ENCODE measurements at regions not wholly inside any gene's neighbourhood (a gene's known extent, or its start where the extent isn't known, plus 50 kb on each side); places are given as distances from the start of the nearest gene placed in this dataset.

GRCh38 chr18:10035281-10035991 lies 121.6 kb downstream of the VAPA start:
- no peak for DNase-seq

DNA sequence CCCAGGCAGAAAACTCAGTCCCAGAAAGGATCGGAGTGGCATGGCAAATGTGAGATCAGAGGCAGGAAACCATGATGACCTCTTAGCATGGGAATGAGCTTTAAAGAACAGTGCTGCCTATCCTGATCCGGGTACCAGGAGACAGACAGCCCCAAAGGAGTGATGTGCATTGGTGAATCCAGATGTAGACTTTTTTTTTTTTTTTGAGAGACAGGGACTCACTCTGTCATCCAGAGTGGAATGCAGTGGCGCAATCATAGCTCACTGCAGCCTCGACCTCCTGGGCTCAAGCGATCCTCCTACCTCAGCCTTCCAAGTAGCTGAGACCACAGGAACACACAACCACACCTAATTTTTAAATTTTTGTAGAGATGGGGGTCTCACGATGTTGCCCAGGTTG lies 122.7 kb downstream of the VAPA start:
- DNase-seq: no peak

- no peak for DNase-seq
Measured at GRCh38 chr18:10037181-10037580, 123.4 kb downstream of the VAPA start.

DNA sequence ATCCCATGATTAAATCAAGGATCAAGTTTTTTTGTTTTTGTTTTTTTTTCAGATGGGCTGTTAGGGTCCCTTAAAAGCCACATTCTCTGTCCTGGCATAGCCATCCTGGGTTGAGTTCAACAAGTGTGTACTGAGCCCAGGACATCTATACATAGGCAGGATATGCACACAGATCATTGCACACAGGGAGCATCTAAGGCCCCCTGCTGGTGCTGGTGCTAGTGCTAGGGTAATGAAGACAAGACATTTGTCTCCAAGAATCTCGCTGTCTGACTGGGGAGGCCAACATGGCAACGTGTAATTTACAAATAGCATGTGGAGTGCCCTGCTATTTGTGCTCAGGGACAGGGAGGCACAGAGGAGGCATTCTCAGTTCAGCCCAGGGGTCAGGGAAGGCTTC lies 124.5 kb downstream of the VAPA start:
- DNase-seq: no peak

GRCh38 chr18:10040287-10041011 lies 126.6 kb downstream of the VAPA start:
- DNase-seq: no peak

- DNase-seq: no peak
Measured at GRCh38 chr18:10041180-10041579, 127.4 kb downstream of the VAPA start.

GRCh38 chr18:10042492-10042891 lies 128.7 kb downstream of the VAPA start:
- DNase-seq: no peak

DNA sequence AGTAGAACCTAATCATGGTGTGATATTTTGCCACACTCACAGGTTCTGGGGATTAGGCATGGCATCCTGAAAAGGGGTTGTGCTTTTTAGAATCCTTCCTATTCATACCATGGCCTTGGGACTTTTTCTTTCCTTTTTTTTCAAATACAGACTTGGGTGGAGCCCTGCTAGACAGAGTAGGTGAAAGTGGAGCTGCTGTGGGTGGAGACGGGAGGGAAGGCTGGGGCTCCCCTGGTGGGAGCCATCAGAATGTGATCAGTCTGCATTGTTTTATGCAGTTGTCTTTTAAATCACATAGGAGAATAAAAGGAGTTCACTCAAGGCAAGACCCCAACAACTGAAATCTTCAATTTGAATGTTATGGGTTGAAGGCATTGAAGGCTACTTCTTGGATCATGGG lies 130.2 kb downstream of the VAPA start:
- DNase-seq: no peak

DNA sequence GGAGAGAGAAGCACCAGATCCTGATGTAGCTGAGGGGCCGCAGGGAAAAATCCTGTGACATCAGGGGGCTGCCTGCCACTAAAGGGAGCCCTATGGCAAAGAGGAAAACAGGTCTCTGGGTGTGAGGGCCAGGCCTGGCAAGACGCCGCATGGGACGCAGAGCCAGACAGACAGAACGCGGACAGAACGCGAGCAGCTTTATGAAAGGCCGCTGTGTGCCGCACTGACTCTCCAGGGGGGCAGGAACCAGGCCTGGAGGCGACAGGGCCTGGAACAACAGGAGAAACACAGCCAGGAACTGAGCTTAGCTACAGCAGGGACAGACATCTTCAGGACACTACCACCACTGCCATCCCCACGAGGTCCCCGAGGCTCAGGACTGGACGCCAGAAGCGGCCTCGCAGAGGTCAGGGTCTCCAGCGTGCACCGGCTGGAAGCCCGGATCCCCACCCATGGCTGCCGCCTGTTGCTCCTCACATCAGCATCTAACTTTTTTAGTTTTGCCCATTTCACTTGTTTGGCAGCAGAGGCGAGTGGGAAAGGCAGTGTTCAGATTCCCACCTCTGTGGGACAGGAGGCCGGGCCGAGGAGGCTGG lies 131.6 kb downstream of the VAPA start:
- no peak for DNase-seq

DNA sequence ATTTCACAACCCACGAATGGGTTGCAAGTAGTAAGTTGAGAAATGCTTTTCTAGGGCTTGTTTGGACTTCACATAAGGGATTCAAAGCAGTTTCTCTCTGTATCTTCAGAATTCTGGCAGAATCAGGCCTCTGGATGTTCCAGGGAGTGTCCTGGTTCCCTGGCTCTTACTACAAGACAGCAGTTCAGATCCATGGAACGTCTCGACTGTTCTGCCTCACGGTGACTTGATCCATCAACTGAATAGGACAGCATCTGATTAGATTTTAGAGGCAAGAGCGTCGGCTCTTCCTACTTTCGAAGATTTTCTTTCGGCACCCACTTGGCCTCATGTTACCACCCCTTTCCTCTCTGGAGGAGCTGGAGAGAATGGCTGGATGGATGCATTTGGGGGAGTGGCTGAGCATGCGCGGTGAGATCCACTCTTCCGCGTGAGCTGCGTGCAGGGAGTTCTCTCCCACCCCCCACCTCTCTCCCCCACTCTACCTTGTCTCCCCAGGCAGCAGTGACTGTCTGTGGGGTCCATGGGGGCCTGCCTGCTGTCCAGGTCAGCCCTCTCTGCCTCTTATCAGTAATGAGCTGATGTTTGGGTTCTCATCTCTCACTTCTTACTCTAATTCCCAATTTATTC lies 132.5 kb downstream of the VAPA start:
- no peak for DNase-seq

GRCh38 chr18:10047237-10047636 lies 133.4 kb downstream of the VAPA start:
- no peak for DNase-seq

DNA sequence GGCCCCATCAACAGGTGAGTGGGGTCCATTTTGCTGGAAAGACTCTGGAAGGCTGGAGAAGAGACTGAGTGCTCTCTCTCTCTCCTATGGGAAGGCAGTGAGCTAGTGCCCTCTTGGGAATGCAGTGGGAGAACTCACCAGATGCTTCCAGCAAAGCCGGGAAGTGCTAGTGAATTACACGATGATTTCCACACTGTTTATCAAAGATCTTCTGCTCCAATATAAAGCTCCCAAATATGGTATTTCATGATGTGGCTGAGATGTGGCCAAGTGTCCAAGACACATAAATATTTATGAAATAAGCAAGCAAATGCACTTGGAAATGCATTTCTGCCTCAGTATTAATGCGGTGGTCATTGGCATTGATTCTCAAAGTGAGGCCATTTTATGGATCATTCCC lies 135.9 kb downstream of the VAPA start:
- no peak for DNase-seq

GRCh38 chr18:10050956-10051355 lies 137.1 kb downstream of the VAPA start:
- no peak for DNase-seq

GRCh38 chr18:10051877-10052631 lies 138.2 kb downstream of the VAPA start:
- no peak for DNase-seq

- DNase-seq: no peak
Measured at GRCh38 chr18:10052871-10053270, 139.1 kb downstream of the VAPA start.

GRCh38 chr18:10053861-10054260 lies 140.0 kb downstream of the VAPA start:
- no peak for DNase-seq

DNA sequence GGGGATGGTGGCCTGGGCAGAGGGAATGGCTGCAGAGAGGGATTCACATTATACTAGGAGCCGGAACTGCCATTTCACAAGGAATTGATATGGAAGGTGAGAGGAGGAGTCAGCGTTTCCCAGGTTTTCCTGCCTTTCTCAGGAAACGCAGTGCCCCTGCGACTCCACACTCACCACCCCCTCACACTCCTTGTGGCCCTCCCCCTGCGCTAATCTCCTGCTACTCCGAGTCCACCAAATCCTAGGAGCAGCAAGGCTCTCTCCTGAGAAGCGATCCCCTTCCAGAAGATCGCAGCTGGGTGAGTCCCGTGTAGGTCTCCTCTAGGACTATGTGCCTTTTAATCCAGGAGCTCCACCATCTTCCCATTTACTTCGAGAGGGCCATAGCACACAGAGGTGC lies 140.6 kb downstream of the VAPA start:
- no peak for DNase-seq

DNA sequence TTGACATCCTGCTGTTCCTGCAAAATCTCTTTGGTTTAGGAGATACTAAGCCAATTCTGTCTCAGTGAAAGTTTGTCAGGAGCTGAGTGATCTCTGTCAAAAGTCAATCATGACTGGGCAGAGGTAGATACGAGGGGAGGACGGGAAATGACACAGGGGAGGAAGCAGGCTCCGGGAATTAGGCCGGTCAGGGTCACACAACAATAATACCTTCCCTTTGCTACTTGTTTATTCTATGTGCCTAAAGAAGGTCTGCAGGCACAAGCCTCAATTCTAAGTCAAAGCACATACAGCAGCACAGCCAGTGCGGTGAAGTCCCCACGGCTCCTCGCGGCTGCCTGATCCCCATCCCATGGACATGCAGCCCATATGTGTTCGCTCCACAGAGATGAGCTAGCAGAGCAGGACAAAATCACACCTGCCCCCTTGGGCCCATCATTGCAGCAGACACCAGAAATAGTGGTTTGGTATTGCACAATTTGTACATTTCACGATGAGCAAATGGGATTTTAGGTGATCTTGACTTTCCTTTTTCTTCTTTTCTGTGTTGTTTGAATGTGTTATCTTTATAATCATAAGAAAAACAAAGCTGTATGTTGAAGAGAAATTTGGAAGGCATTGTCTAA lies 141.4 kb downstream of the VAPA start:
- no peak for DNase-seq

- DNase-seq: no peak
Measured at GRCh38 chr18:10056506-10056905, 142.7 kb downstream of the VAPA start.

GRCh38 chr18:10057401-10057893 lies 143.6 kb downstream of the VAPA start:
- no peak for DNase-seq

- DNase-seq: no peak
Measured at GRCh38 chr18:10057894-10058791, 144.3 kb downstream of the VAPA start.
